ENCODE measurements at regions not wholly inside any gene's neighbourhood (a gene's known extent, or its start where the extent isn't known, plus 50 kb on each side); places are given as distances from the start of the nearest gene placed in this dataset.

DNA sequence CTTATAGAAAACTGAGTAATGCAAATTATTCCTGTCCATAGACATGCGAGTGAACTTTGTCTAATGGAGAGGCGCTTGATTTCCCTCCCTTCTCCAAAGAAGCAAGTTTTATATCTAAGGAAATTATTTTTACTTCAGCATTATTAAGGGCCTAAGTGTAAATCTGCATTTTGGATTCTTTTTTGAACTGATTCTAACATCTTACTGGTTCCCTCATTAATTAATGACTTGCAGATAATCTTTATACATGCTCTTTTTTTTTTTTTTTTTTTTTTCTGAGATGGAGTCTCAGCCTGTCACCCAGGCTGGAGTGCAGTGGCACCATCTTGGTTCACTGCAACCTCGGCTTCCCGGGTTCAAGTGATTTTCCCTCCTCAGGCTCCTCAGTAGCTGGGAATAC, 209.5 kb downstream of the TLE4 start:
- no peak for DNase-seq (ENCODE audit: low spot score)
- TF ChIP-seq, protein P1, sequence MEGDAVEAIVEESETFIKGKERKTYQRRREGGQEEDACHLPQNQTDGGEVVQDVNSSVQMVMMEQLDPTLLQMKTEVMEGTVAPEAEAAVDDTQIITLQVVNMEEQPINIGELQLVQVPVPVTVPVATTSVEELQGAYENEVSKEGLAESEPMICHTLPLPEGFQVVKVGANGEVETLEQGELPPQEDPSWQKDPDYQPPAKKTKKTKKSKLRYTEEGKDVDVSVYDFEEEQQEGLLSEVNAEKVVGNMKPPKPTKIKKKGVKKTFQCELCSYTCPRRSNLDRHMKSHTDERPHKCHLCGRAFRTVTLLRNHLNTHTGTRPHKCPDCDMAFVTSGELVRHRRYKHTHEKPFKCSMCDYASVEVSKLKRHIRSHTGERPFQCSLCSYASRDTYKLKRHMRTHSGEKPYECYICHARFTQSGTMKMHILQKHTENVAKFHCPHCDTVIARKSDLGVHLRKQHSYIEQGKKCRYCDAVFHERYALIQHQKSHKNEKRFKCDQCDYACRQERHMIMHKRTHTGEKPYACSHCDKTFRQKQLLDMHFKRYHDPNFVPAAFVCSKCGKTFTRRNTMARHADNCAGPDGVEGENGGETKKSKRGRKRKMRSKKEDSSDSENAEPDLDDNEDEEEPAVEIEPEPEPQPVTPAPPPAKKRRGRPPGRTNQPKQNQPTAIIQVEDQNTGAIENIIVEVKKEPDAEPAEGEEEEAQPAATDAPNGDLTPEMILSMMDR (conservative IDR thresholded peaks at IDR 0.05; ENCODE audit: low read depth): no peak
- POLR2A ChIA-PET (ENCODE audit: low non-redundant PET): no interaction called here
- CTCF ChIA-PET: no interaction called here
- no peak overlapping the region for H3K27ac ChIP-seq

DNA sequence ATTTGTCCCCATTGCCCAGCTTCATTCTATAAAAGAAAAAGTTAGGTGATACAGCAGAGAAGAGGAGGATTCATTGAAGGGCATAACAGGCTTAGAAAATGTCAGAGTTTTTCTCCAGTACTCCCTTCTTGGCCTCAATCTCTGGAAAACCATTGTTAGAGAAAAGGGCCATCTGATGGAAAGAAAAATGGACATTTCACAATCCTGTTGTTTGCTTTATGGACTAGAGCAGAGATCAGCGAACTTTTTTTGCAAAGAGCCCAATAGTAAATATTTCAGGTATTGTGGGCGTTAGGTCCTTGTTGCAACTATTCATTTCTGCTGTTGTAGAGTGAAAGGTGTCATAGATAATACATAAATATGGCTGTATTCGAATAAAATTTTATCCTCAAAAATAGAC, 208.8 kb downstream of the TLE4 start:
- no peak overlapping the region for H3K27ac ChIP-seq
- TF ChIP-seq, protein P1 (conservative IDR thresholded peaks at IDR 0.05; ENCODE audit: low read depth): no peak
- no peak for DNase-seq (ENCODE audit: low spot score)
- POLR2A ChIA-PET (ENCODE audit: low non-redundant PET): no interaction called here
- CTCF ChIA-PET: no interaction called here

DNA sequence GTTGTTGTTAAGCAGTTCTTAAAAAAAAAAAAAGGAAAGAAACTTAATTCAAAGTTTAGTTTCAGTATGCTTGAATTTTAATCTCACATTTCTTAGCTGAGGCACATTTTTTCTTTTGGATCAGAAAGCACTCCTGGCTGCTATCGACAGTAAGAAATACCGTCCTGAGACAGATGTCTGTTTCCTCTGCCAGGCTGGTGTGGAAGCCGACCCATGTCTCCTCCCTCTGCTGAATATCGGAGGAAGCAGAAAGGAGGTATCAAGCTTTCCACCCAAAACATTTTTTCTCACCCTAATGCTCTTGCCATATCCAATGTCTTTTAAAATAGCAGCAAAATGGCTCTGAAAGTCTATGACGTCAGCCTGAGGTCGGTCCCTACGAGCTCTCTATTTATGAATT, 208.1 kb downstream of the TLE4 start:
- H3K27ac ChIP-seq: no peak overlapping the region
- no peak for DNase-seq (ENCODE audit: low spot score)
- ChIA-PET POLR2A (ENCODE audit: low non-redundant PET) (interaction anchor here (0.7 kb wide), 1 partner anchor 112 kb away, joined by 3 read pairs; no protein-coding TSS in a partner anchor), CTCF (no interaction called here)
- TF ChIP-seq, protein P1 (conservative IDR thresholded peaks at IDR 0.05; ENCODE audit: low read depth): no peak

DNA sequence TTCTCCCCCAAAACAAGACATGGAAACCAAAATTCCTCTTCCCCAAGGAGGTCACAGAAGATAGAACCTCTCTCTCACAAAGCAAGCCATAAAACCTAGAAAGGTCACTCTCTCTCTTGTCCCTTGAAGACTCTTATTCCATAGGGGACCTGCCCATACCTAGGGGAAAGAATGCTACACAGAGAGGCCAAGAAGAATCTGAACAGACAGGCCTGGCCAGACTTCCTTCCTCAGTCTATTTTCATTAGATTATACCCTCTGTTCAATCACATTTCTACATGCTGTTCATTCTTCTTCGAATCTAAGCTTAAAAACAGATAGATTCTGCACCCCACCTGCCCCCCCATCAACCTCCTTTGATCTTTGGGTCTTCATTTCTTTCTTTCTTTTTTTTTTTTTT, 206.8 kb downstream of the TLE4 start:
- TF ChIP-seq, protein P1 (conservative IDR thresholded peaks at IDR 0.05; ENCODE audit: low read depth): no peak
- no peak for DNase-seq (ENCODE audit: low spot score)
- POLR2A ChIA-PET (ENCODE audit: low non-redundant PET): no interaction called here
- CTCF ChIA-PET: interaction anchor here (0.7 kb wide), 1 partner anchor 869 kb away, joined by 3 read pairs; no protein-coding TSS in a partner anchor
- no peak overlapping the region for H3K27ac ChIP-seq

DNA sequence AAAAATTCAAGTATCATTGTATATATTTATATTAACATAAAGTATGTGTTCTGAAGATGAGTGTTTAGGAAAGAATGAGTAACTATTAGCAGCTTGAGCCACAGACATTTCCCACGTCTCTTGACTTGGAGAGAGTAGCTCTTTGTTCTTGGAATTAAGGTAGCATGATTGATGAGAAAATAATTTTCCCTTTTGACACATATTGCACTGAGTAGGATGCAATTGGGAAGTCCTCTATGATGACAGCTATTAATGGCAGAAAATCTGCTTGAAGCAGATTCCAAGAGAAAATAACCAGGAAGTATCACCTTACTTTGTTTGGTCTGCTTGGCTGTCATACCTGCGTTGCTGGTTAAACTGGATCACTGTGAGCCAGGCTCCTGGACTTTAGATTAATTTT, 204.8 kb downstream of the TLE4 start:
- ChIA-PET POLR2A (ENCODE audit: low non-redundant PET) (no interaction called here), CTCF (no interaction called here)
- H3K27ac ChIP-seq: no peak overlapping the region
- no peak for DNase-seq (ENCODE audit: low spot score)
- TF ChIP-seq, protein P1 (conservative IDR thresholded peaks at IDR 0.05; ENCODE audit: low read depth): no peak
